ENCODE measurements at regions not wholly inside any gene's neighbourhood (a gene's known extent, or its start where the extent isn't known, plus 50 kb on each side); places are given as distances from the start of the nearest gene placed in this dataset.
A peak's percentile ranks its signal among the peaks of the same experiment; 100 is the strongest.

DNA sequence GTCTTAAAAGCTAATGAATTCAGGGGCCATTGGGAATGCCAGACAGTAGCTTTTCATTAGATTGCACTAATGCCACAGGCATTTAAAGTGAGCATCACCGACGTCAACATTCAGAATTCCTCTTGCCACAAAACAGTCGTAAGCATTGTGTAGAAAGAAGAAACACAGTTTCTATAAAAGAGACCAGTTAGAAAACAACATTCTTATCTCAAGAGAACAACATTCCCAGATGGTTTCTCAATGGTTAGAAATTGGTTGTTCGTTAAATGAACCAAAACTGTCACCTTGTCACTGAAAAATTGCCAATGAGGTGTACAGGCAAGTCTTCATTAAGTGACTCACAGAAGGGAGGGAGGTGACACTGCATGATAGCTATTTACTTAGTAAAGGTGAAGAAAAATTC lies 401.6 kb upstream of the PRR16 start:
- Histone ChIP-seq H3K9ac (ENCODE audit: insufficient read depth, low read length) (no peak overlapping the region), H2AFZ (ENCODE audit: low read length) (no peak overlapping the region), H3K4me1 (ENCODE audit: control insufficient read depth, extremely low read depth, insufficient read depth, low read length) (no peaks in the 10 kb centered on the region), H3K9me3 (ENCODE audit: control insufficient read depth, insufficient read depth, low read depth, low read length) (no peaks in the 10 kb centered on the region), H3K27ac (ENCODE audit: insufficient read depth, low read length) (no peak overlapping the region), H3K4me3 (replicated peaks in 1 of 4; ENCODE audit: control extremely low read depth in 1 of 4, insufficient read depth in 1 of 4, low read depth in 3 of 4, low read length in 4 of 4) (no peak overlapping the region), H3K79me2 (ENCODE audit: control insufficient read depth, insufficient read depth, low read length) (no peaks in the 10 kb centered on the region), H4K20me1 (ENCODE audit: control insufficient read depth, extremely low read depth, insufficient read depth, low read length) (no peaks in the 10 kb centered on the region), H3K27me3 (ENCODE audit: control insufficient read depth, insufficient read depth, low read length) (no peaks in the 10 kb centered on the region), H3K4me2 (ENCODE audit: extremely low read depth, insufficient read depth, low read length) (no peak overlapping the region), H3K36me3 (ENCODE audit: control insufficient read depth, insufficient read depth, low read length) (no peaks in the 10 kb centered on the region)
- no peak for TF ChIP-seq EZH2 (IDR thresholded peaks at IDR 0.05; ENCODE audit: low read length, missing control alignments)
- TF ChIP-seq, protein P1, sequence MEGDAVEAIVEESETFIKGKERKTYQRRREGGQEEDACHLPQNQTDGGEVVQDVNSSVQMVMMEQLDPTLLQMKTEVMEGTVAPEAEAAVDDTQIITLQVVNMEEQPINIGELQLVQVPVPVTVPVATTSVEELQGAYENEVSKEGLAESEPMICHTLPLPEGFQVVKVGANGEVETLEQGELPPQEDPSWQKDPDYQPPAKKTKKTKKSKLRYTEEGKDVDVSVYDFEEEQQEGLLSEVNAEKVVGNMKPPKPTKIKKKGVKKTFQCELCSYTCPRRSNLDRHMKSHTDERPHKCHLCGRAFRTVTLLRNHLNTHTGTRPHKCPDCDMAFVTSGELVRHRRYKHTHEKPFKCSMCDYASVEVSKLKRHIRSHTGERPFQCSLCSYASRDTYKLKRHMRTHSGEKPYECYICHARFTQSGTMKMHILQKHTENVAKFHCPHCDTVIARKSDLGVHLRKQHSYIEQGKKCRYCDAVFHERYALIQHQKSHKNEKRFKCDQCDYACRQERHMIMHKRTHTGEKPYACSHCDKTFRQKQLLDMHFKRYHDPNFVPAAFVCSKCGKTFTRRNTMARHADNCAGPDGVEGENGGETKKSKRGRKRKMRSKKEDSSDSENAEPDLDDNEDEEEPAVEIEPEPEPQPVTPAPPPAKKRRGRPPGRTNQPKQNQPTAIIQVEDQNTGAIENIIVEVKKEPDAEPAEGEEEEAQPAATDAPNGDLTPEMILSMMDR (conservative IDR thresholded peaks at IDR 0.05 in 1 of 2, IDR thresholded peaks at IDR 0.05 in 1 of 2; ENCODE audit: low read depth in 1 of 2, low read length in 2 of 2), result no peak
- peak; percentile 52 to 84 for DNase-seq (ENCODE audit: low read depth in 2 of 2)

DNA sequence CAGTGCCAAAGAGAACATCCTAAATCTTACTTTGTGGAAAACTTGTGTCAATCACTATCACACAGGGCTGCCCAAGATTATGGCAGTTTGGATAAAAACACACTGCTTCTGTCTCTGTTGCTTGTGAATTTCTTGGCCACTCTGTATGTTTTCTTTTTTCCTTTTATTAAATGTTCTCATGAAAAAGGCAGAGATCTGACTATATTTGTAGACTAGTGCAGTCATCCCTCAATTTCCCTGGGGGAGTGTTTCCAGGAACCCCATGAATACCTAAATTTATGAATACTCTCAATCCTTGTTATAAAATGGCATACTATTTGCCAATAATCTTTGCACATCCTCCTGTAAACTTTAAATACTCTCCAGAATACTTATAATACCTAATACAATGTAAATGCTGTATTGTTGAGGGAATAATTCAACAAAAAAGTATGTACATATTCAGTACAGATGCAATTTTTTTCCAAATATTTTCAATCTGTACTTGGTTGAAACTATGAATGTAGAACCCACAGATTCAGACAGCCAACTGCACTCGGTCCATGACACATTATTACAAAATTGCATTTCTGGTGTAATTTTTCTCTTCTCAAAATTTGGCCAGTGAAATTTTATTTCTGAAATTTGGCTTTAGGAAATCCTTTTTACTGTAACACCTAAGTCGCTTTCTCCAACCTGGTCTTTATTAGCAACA lies 391.9 kb upstream of the PRR16 start:
- Histone ChIP-seq H3K79me2 (ENCODE audit: control insufficient read depth, insufficient read depth, low read length) (no peaks in the 10 kb centered on the region), H3K27me3 (ENCODE audit: control insufficient read depth, insufficient read depth, low read length) (no peaks in the 10 kb centered on the region), H2AFZ (ENCODE audit: low read length) (no peak overlapping the region), H3K36me3 (ENCODE audit: control insufficient read depth, insufficient read depth, low read length) (no peaks in the 10 kb centered on the region), H3K27ac (ENCODE audit: insufficient read depth, low read length) (no peak overlapping the region), H3K9me3 (ENCODE audit: control insufficient read depth, insufficient read depth, low read depth, low read length) (no peaks in the 10 kb centered on the region), H4K20me1 (ENCODE audit: control insufficient read depth, extremely low read depth, insufficient read depth, low read length) (no peaks in the 10 kb centered on the region), H3K4me3 (replicated peaks in 1 of 4; ENCODE audit: control extremely low read depth in 1 of 4, insufficient read depth in 1 of 4, low read depth in 3 of 4, low read length in 4 of 4) (no peak overlapping the region), H3K9ac (ENCODE audit: insufficient read depth, low read length) (no peak overlapping the region), H3K4me2 (ENCODE audit: extremely low read depth, insufficient read depth, low read length) (no peak overlapping the region), H3K4me1 (ENCODE audit: control insufficient read depth, extremely low read depth, insufficient read depth, low read length) (no peaks in the 10 kb centered on the region)
- TF ChIP-seq, protein P1 (conservative IDR thresholded peaks at IDR 0.05 in 1 of 2, IDR thresholded peaks at IDR 0.05 in 1 of 2; ENCODE audit: low read depth in 1 of 2, low read length in 2 of 2), result no peak
- no peak for TF ChIP-seq EZH2 (IDR thresholded peaks at IDR 0.05; ENCODE audit: low read length, missing control alignments)
- DNase-seq (ENCODE audit: low read depth in 2 of 2), result no peak

DNA sequence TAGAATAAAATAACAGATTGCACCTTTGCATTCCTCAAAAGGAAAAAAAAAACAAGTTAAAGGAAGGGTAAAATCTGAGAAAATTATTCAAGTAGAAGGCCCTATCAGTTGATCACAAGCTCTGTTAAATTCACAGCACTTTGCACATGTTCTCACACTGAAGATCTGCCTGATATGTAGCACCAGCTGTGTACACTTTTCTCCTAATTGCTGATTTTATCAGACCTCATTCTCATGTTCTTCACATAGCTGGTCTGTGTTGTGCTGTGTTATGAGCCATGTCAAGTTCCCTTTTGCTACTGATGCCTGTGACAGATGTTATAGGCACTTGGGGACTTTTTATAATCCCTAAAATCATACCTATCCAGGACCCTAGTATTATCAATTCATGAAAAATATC lies 390.4 kb upstream of the PRR16 start:
- Histone ChIP-seq H3K4me3 (replicated peaks in 1 of 4; ENCODE audit: control extremely low read depth in 1 of 4, insufficient read depth in 1 of 4, low read depth in 3 of 4, low read length in 4 of 4) (no peak overlapping the region), H3K79me2 (ENCODE audit: control insufficient read depth, insufficient read depth, low read length) (no peaks in the 10 kb centered on the region), H4K20me1 (ENCODE audit: control insufficient read depth, extremely low read depth, insufficient read depth, low read length) (no peaks in the 10 kb centered on the region), H3K9ac (ENCODE audit: insufficient read depth, low read length) (no peak overlapping the region), H3K9me3 (ENCODE audit: control insufficient read depth, insufficient read depth, low read depth, low read length) (no peaks in the 10 kb centered on the region), H3K36me3 (ENCODE audit: control insufficient read depth, insufficient read depth, low read length) (no peaks in the 10 kb centered on the region), H3K27me3 (ENCODE audit: control insufficient read depth, insufficient read depth, low read length) (no peaks in the 10 kb centered on the region), H3K4me1 (ENCODE audit: control insufficient read depth, extremely low read depth, insufficient read depth, low read length) (no peaks in the 10 kb centered on the region), H3K27ac (ENCODE audit: insufficient read depth, low read length) (no peak overlapping the region), H3K4me2 (ENCODE audit: extremely low read depth, insufficient read depth, low read length) (no peak overlapping the region), H2AFZ (ENCODE audit: low read length) (no peak overlapping the region)
- DNase-seq (ENCODE audit: low read depth in 2 of 2), result no peak
- TF ChIP-seq EZH2 (IDR thresholded peaks at IDR 0.05; ENCODE audit: low read length, missing control alignments), result no peak
- TF ChIP-seq, protein P1 (conservative IDR thresholded peaks at IDR 0.05 in 1 of 2, IDR thresholded peaks at IDR 0.05 in 1 of 2; ENCODE audit: low read depth in 1 of 2, low read length in 2 of 2), result no peak
